Psoas muscle (tissue), 7 donors: ENCODE measurements at regions not wholly inside any gene's neighbourhood (a gene's known extent, or its start where the extent isn't known, plus 50 kb on each side); places are given as distances from the start of the nearest gene placed in this dataset.

ENCODE experiments used
- ATAC-seq, 4 donors: fragments of 200-7000 bp; cut with Tn5 transposase; one replicate each; pipeline ENCODE4 v1.9.1; 2020; ENCODE audit warnings: moderate library complexity in 3 of 4, mild to moderate bottlenecking in 2 of 4
- DNase-seq, 2 donors: peaks; one replicate each; pipeline ENCODE4 v3.0.0-alpha.2; 2020
- H3K27ac ChIP-seq: fragments of 200-600 bp; one replicate; pipeline ENCODE4 v1.8.0; 2022
- H3K27me3 ChIP-seq, 3 donors: fragments of 200-600 bp in 1 of 3; one replicate each; pipeline versions ENCODE4 v1.6.1 to v1.8.0; 2013 to 2022; ENCODE audit warnings: low read length in 2 of 3, mild to moderate bottlenecking in 2 of 3, moderate library complexity in 1 of 3; ENCODE audit not compliant: insufficient read depth in 3 of 3
- H3K36me3 ChIP-seq, 2 donors: fragments of 200-600 bp in 1 of 2; one replicate each; pipeline versions ENCODE4 v1.6.1 to v1.8.0; 2013 to 2022; ENCODE audit warnings: low read depth in 1 of 2, mild to moderate bottlenecking in 1 of 2, moderate library complexity in 1 of 2; ENCODE audit not compliant: insufficient read depth in 1 of 2
- H3K4me1 ChIP-seq: fragments of 200-600 bp; one replicate; pipeline ENCODE4 v1.8.0; 2022
- H3K4me3 ChIP-seq: fragments of 200-600 bp; one replicate; pipeline ENCODE4 v1.8.0; 2022; ENCODE audit warnings: mild to moderate bottlenecking
- H3K9me3 ChIP-seq: fragments of 200-600 bp; one replicate; pipeline ENCODE4 v1.8.0; 2022
- WGBS, 3 donors: extraction: QIAGEN DNeasy Blood & Tissue Kit; methylation state at CpG; one replicate each; pipeline versions ENCODE4 v1.1.6 to v1.1.7; 2013; 5-methylcytosine and 5-hydroxymethylcytosine counted together
- intact Hi-C, 2 donors: fragments of 100-400 bp; cut with DNase I; formaldehyde crosslinking; loops; one replicate each; pipeline versions ENCODE4 v1.11.0 to v1.14.2; 2022
- TF ChIP-seq, protein P1 (sequence below): fragments of 200-600 bp; IDR thresholded peaks from one replicate; pipeline ENCODE4 v1.8.0; 2022; ENCODE audit warnings: antibody characterized with exemption
- donor health status: healthy with polysubstance abuse.
- donor health status: DM: no; HTN: no; CAD: no; lungs with moderate emphysema.
- donor health status: Bipolar disorder and iron deficiency.
- donor health status: healthy.
- donor health status: DM: yes; HTN: yes; CAD: no.
- donor health status: DM: no; HTN: no; CAD: no.
- donor health status: DM: yes; HTN: yes; CAD: no.

DNA sequence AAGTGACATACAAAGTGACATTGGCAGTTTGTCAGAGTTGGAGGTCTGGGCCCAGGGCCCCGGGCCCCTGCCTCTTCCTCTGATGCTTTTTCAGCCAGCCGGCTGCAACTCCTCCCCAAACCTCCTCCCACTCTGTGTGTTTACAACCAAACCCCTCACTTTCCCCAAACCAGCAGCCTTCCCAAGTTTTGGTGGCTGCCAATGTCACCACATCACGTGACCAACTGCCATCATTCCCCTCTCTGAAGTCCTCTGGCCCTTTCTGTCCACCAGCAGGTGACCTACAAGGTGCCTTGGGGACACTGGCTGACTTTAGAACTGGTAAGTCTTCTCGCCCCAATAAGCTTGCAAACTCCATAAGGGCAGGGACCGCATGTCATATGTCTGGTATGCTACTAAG is 357.7 kb downstream of the BCOR start:
- WGBS, 3 donors = 71 to 89% (median 83%) methylated on average over 5 of the region's 5 CpGs
- DNase-seq (no peak), ATAC-seq (no peak)
- intact Hi-C loops = no loop called here
- H3K9me3 ChIP-seq = no peaks in the 10 kb centered on the region
- peaks cover 0 to 6% (median 0%) of the 10 kb centered on the region in 3 donors for H3K27me3 ChIP-seq
- H3K4me1 ChIP-seq = peaks cover 4% of the 10 kb centered on the region
- TF ChIP-seq, protein P1, sequence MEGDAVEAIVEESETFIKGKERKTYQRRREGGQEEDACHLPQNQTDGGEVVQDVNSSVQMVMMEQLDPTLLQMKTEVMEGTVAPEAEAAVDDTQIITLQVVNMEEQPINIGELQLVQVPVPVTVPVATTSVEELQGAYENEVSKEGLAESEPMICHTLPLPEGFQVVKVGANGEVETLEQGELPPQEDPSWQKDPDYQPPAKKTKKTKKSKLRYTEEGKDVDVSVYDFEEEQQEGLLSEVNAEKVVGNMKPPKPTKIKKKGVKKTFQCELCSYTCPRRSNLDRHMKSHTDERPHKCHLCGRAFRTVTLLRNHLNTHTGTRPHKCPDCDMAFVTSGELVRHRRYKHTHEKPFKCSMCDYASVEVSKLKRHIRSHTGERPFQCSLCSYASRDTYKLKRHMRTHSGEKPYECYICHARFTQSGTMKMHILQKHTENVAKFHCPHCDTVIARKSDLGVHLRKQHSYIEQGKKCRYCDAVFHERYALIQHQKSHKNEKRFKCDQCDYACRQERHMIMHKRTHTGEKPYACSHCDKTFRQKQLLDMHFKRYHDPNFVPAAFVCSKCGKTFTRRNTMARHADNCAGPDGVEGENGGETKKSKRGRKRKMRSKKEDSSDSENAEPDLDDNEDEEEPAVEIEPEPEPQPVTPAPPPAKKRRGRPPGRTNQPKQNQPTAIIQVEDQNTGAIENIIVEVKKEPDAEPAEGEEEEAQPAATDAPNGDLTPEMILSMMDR = no peak
- no peaks in the 10 kb centered on the region for H3K36me3 ChIP-seq
- H3K4me3 ChIP-seq = no peak overlapping the region
- no peak overlapping the region for H3K27ac ChIP-seq

DNA sequence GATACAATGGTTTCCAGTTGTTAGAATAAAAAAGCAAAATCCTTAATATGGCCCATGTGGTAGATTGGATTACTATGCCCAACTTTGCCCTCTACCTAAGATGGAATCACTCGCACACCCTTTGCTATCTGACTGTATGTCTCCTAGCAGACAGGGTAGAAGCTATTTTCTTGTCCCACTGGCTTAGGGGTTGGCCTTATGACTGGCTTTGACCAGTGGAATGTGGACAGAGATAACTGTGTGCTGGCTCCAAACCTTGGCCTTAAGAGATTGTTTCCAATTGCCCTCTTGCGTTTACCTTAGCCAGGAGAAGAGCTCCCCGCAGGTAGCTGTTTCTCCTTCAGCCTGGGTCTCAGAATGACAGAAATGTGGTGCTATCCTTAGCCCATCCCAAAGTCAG is 355.9 kb downstream of the BCOR start:
- Histone ChIP-seq H3K27ac (no peak overlapping the region), H3K4me1 (no peaks in the 10 kb centered on the region), H3K36me3 (no peaks in the 10 kb centered on the region), H3K27me3 (peaks cover 0 to 6% (median 0%) of the 10 kb centered on the region in 3 donors), H3K4me3 (no peak overlapping the region), H3K9me3 (no peaks in the 10 kb centered on the region)
- WGBS, 3 donors = 80 to 81% (median 80%) methylated on average over 3 of the region's 3 CpGs
- ATAC-seq (no peak), DNase-seq (no peak)
- TF ChIP-seq, protein P1 = no peak
- intact Hi-C loops = no loop called here

DNA sequence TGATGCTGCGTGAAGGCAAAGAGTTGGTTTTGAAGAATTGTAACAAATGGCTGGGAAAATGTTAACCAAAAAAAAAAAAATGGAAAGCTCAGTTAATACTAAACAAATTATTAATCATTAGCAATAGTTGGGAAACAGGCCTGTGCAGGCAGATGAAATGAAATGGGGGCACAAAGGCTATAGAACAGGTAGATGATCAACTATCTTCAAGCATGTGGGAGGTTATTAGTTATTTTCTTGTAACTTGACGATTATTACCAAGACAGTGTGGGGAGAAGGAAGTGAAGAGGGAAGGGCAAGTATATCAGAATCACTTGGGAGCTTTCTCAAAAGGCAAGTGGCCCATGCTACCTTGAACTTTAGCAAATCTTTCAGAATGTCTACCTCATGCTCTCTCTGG is 351.9 kb downstream of the BCOR start:
- TF ChIP-seq, protein P1 = no peak
- Histone ChIP-seq H3K27me3 (peaks cover 0 to 6% (median 0%) of the 10 kb centered on the region in 3 donors), H3K4me1 (no peaks in the 10 kb centered on the region), H3K36me3 (no peaks in the 10 kb centered on the region), H3K4me3 (no peak overlapping the region), H3K9me3 (no peaks in the 10 kb centered on the region), H3K27ac (no peak overlapping the region)
- intact Hi-C loops = no loop called here
- no peak for ATAC-seq
- DNase-seq = no peak
- WGBS, 3 donors = 78 to 91% (median 90%) methylated on average over 2 of the region's 2 CpGs

DNA sequence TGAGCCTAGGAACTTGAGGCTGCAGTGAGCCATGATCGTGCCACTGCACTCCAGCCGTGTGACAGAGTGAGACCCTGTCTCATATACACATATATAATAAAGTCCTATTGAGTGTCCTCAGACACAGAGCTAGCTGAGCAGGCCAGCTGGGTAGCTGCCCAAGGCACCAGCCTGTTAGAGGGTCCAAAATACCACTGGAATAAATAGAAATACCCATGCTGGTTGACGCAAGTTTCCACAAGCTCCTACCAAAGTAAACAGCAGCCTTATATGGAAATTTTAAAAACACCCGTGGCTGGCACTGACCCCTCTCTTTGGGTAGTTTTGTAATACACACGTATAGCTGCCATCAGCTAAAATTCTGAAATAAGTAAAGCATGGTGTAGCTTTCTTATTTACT is 348.6 kb downstream of the BCOR start:
- H3K27ac ChIP-seq = no peak overlapping the region
- DNase-seq = no peak
- H3K9me3 ChIP-seq = no peaks in the 10 kb centered on the region
- no peak for ATAC-seq
- intact Hi-C loops = no loop called here
- H3K4me1 ChIP-seq = no peaks in the 10 kb centered on the region
- no peak overlapping the region for H3K4me3 ChIP-seq
- TF ChIP-seq, protein P1 = no peak
- no peaks in the 10 kb centered on the region for H3K27me3 ChIP-seq
- WGBS, 3 donors = 42 to 59% (median 43%) methylated on average over 5 of the region's 5 CpGs
- H3K36me3 ChIP-seq = no peaks in the 10 kb centered on the region

DNA sequence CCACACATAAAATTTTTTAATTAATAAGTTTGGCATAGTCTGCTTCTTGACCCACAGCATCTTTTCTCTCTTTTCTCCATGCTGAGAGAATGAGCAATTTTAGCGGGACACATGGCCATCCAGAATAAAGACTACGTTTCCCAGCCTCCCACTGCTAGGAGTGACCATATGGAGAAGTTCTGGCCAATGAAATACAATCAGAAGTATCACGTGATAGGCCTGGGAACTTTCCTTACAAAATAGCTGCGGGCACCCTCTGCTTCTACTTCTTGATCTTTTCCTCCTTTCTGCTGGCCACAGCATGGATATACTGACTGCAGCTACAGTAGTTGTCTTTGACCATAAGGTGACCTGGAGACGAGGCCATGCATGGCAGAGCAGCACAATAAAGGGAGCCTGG is 348.0 kb downstream of the BCOR start:
- no peak for ATAC-seq
- Histone ChIP-seq H3K4me1 (peaks cover under 1% of the 10 kb centered on the region), H3K9me3 (no peaks in the 10 kb centered on the region), H3K36me3 (no peaks in the 10 kb centered on the region), H3K27ac (no peak overlapping the region), H3K4me3 (no peak overlapping the region), H3K27me3 (no peaks in the 10 kb centered on the region)
- intact Hi-C loops = no loop called here
- DNase-seq = no peak
- TF ChIP-seq, protein P1 = no peak
- WGBS, 3 donors = 59 to 90% (median 79%) methylated on average over 5 of the region's 5 CpGs
